HL-60 (cell line): ENCODE measurements at regions not wholly inside any gene's neighbourhood (a gene's known extent, or its start where the extent isn't known, plus 50 kb on each side); places are given as distances from the start of the nearest gene placed in this dataset.

Source experiments
- CTCF ChIP-seq: IDR thresholded peaks from one replicate; pipeline ENCODE4 v1.5.1; 2011; ENCODE audit warnings: low read length, control low read depth, inconsistent platforms; ENCODE audit not compliant: insufficient read depth
- REST ChIP-seq: IDR thresholded peaks from 2 replicates; pipeline ENCODE4 v1.6.1; 2012; ENCODE audit warnings: low read depth; ENCODE audit not compliant: insufficient replicate concordance

- no peak for TF ChIP-seq CTCF
- TF ChIP-seq REST, result no peak
These were observed 121.9 kb upstream of the RET start for GRCh38 chr10:42954766-42955492.
